IMR-90 (cell line): ENCODE measurements at regions not wholly inside any gene's neighbourhood (a gene's known extent, or its start where the extent isn't known, plus 50 kb on each side); places are given as distances from the start of the nearest gene placed in this dataset.

Experiments
- ATAC-seq: fragments of 200-7000 bp; cut with Tn5 transposase; 2 replicates; pipeline ENCODE4 v1.9.1; 2020; ENCODE audit warnings: low read depth, mild to moderate bottlenecking, moderate library complexity
- BruUV-seq: library from RNA; stranded (reverse); fragments of 400-500 nt; replicated peaks from 2 replicates; lab custom pipeline; 2021; lab: Mats Ljungman, UMichigan
- CTCF ChIA-PET: fragments of 300-600 bp; formaldehyde crosslinking; extraction: SDS; loops from one replicate; lab custom pipeline; 2021; ENCODE audit warnings: antibody characterized with exemption; lab: Yijun Ruan, JAX
- POLR2A ChIA-PET: fragments of 300-600 bp; sonication (Branson Sonifier 250); formaldehyde crosslinking; loops from one replicate; lab custom pipeline; 2022; ENCODE audit warnings: antibody characterized with exemption; ENCODE audit not compliant: unreplicated experiment; lab: Charles Lee
- DNase-seq: peaks from one replicate; pipeline ENCODE4 v3.0.0; 2013
- H2AFZ ChIP-seq: replicated peaks from 2 replicates; pipeline ENCODE3; 2013; ENCODE audit warnings: low read length, mild to moderate bottlenecking; ENCODE audit not compliant: poor library complexity
- H2AK5ac ChIP-seq: 2 replicates; pipeline ENCODE4 v1.6.1; 2013; ENCODE audit warnings: low read depth, low read length, inconsistent platforms
- H2AK9ac ChIP-seq: replicated peaks from 2 replicates; pipeline ENCODE3; 2013; ENCODE audit warnings: mild to moderate bottlenecking, low read depth, low read length, moderate library complexity; ENCODE audit not compliant: poor library complexity
- H2BK120ac ChIP-seq: 2 replicates; pipeline ENCODE4 v1.6.1; 2013; ENCODE audit warnings: low read depth, low read length, inconsistent platforms
- H2BK15ac ChIP-seq: 3 replicates; pipeline ENCODE4 v1.6.1; 2013; ENCODE audit warnings: low read depth, low read length, inconsistent platforms
- H2BK20ac ChIP-seq: 2 replicates; pipeline ENCODE4 v1.6.1; 2013; ENCODE audit warnings: low read depth, mild to moderate bottlenecking, inconsistent platforms, low read length, moderate library complexity
- H2BK5ac ChIP-seq: 2 replicates; pipeline ENCODE4 v1.6.1; 2013; ENCODE audit warnings: mild to moderate bottlenecking, low read depth, low read length, inconsistent platforms; ENCODE audit not compliant: poor library complexity, severe bottlenecking
- H3K14ac ChIP-seq: replicated peaks from 2 replicates; pipeline ENCODE4 v1.6.1; 2013; ENCODE audit warnings: low read depth, low read length, inconsistent platforms
- H3K18ac ChIP-seq: 2 replicates; pipeline ENCODE4 v1.6.1; 2013; ENCODE audit warnings: low read depth, low read length, control low read depth
- H3K23ac ChIP-seq: 2 replicates; pipeline ENCODE4 v1.6.1; 2013; ENCODE audit warnings: low read depth, low read length, inconsistent platforms
- H3K27ac ChIP-seq: 2 replicates; pipeline ENCODE4 v1.5.1; 2013; ENCODE audit warnings: mild to moderate bottlenecking, control low read depth, low read length; ENCODE audit not compliant: insufficient read depth
- H3K27me3 ChIP-seq: 2 replicates; pipeline ENCODE4 v1.6.1; 2013; ENCODE audit warnings: low read length; ENCODE audit not compliant: control insufficient read depth, insufficient read depth
- H3K36me3 ChIP-seq: 2 replicates; pipeline ENCODE4 v1.6.1; 2013; ENCODE audit warnings: low read length, mixed read lengths; ENCODE audit not compliant: control insufficient read depth, insufficient read depth
- H3K4ac ChIP-seq: 2 replicates; pipeline ENCODE4 v1.6.1; 2013; ENCODE audit warnings: low read depth, low read length, inconsistent platforms
- H3K4me1 ChIP-seq: 2 replicates; pipeline ENCODE4 v1.6.1; 2013; ENCODE audit warnings: low read length, mixed read lengths; ENCODE audit not compliant: control insufficient read depth, insufficient read depth
- H3K4me2 ChIP-seq: 2 replicates; pipeline ENCODE4 v1.6.1; 2013; ENCODE audit warnings: low read depth, mild to moderate bottlenecking, control low read depth, low read length, moderate library complexity
- H3K4me3 ChIP-seq: 2 replicates; pipeline ENCODE4 v1.5.1; 2013; ENCODE audit warnings: low read depth, mild to moderate bottlenecking, control low read depth, low read length, moderate library complexity; ENCODE audit not compliant: insufficient read depth
- H3K56ac ChIP-seq: 2 replicates; pipeline ENCODE4 v1.6.1; 2013; ENCODE audit warnings: low read length, inconsistent platforms; ENCODE audit not compliant: insufficient read depth; ENCODE audit errors: extremely low read depth
- H3K79me1 ChIP-seq, 2 experiments: 2 replicates each; pipeline ENCODE4 v1.6.1; 2013; ENCODE audit warnings: low read length in 2 of 2, inconsistent platforms in 1 of 2, low read depth in 1 of 2
- H3K9ac ChIP-seq: 2 replicates; pipeline ENCODE4 v1.6.1; 2013; ENCODE audit warnings: low read depth, low read length, control low read depth
- H3K9me1 ChIP-seq: 2 replicates; pipeline ENCODE4 v1.6.1; 2013; ENCODE audit warnings: low read length, inconsistent platforms; ENCODE audit not compliant: insufficient read depth
- H3K9me3 ChIP-seq: 2 replicates; pipeline ENCODE4 v1.6.1; 2013; ENCODE audit warnings: low read length; ENCODE audit not compliant: control insufficient read depth, insufficient read depth
- H4K20me1 ChIP-seq: 2 replicates; pipeline ENCODE4 v1.6.1; 2013; ENCODE audit warnings: low read length, inconsistent platforms; ENCODE audit not compliant: insufficient read depth
- H4K5ac ChIP-seq: 2 replicates; pipeline ENCODE4 v1.6.1; 2013; ENCODE audit warnings: mild to moderate bottlenecking, low read depth, low read length, control low read depth
- H4K8ac ChIP-seq, 2 experiments: 2 replicates each; pipeline ENCODE4 v1.6.1; 2013; ENCODE audit warnings: low read depth in 2 of 2, low read length in 2 of 2, control low read depth in 1 of 2, inconsistent platforms in 1 of 2
- H4K91ac ChIP-seq: 2 replicates; pipeline ENCODE4 v1.6.1; 2013; ENCODE audit warnings: low read depth, low read length, inconsistent platforms; ENCODE audit not compliant: insufficient read depth
- CEBPB ChIP-seq: IDR thresholded peaks from 2 replicates; pipeline ENCODE4 v1.6.1; 2012; ENCODE audit warnings: low read depth, low read length, improper control_type of control experiment
- ELK1 ChIP-seq: fragments of 150-350 bp; IDR thresholded peaks from 2 replicates; pipeline ENCODE4 v1.6.1; 2016; ENCODE audit warnings: low read depth, mild to moderate bottlenecking, low read length, moderate library complexity, borderline replicate concordance
- FOS ChIP-seq: fragments of 150-350 bp; IDR thresholded peaks from 2 replicates; pipeline ENCODE4 v1.6.1; 2016; ENCODE audit warnings: low read depth, low read length
- MAFK ChIP-seq: IDR thresholded peaks from 2 replicates; pipeline ENCODE4 v1.6.1; 2012; ENCODE audit warnings: low read depth, low read length, improper control_type of control experiment
- RFX5 ChIP-seq: IDR thresholded peaks from 2 replicates; pipeline ENCODE4 v1.8.0; 2012; ENCODE audit warnings: low read depth, mild to moderate bottlenecking, low read length, moderate library complexity
- WGBS, 2 experiments: methylation state at CpG; one replicate each; pipeline versions ENCODE4 v1.1.5 to v1.1.7; 2013; ENCODE audit warnings: missing lambda C conversion rate in 2 of 2; ENCODE audit not compliant: insufficient read length in 1 of 2; ENCODE audit errors: extremely low coverage in 2 of 2; 5-methylcytosine and 5-hydroxymethylcytosine counted together
- dilution Hi-C: fragments of 300-500 bp; cut with HindIII; formaldehyde crosslinking; loops from one replicate; pipeline ENCODE4 v1.14.3; 2018; ENCODE audit warnings: low sequenced_read_pairs; ENCODE audit not compliant: unreplicated experiment
- in situ Hi-C: fragments of 300-500 bp; cut with MboI; formaldehyde crosslinking; loops from 3 replicates; pipeline ENCODE4 v1.14.3; 2019; ENCODE audit warnings: low sequenced_read_pairs, inconsistent platforms, mixed read lengths
- intact Hi-C: fragments of 100-400 bp; cut with micrococcal nuclease; formaldehyde crosslinking; loops from 2 replicates; pipeline ENCODE4 v1.10.0; 2022
- TF ChIP-seq, protein P1 (sequence below): fragments of 150-350 bp; IDR thresholded peaks from 2 replicates; pipeline ENCODE4 v1.6.1; 2017; ENCODE audit warnings: mild to moderate bottlenecking, antibody characterized with exemption, low read length, low read depth
- TF ChIP-seq, protein P2 (sequence below): conservative IDR thresholded peaks from 2 replicates; pipeline ENCODE4 v1.5.1; 2012; ENCODE audit warnings: mild to moderate bottlenecking, low read depth, low read length, improper control_type of control experiment

DNA sequence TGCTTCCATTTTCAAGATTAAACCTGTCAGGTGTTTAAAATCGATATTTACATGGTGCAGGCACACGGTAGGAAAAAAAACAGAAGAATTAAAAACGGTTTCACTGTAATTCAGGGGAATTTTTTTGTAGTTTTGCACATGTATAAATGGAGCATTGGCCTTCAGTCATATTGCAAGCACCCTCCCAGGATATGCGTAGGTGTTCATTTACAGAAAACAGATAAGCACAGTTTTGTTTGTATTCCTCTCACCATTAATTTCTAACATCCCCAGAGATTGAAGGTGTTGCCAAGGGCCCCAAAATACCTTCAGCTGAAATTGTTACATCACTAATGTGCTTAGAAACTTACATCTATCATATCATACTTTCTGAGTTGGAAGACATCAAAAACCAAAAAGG lies 427.1 kb upstream of the NR2F2 start:
- H3K27ac ChIP-seq: no peak overlapping the region
- intact Hi-C loops (no loop called here), dilution Hi-C loops (no loop called here), in situ Hi-C loops (no loop called here)
- CTCF ChIA-PET: no interaction called here
- H3K56ac ChIP-seq: no peak overlapping the region
- DNase-seq: no peak
- H4K91ac ChIP-seq: no peak overlapping the region
- no peak overlapping the region for H2AK9ac ChIP-seq
- H3K4me2 ChIP-seq: no peak overlapping the region
- no peaks in the 10 kb centered on the region for H4K20me1 ChIP-seq
- H4K5ac ChIP-seq: no peak overlapping the region
- TF ChIP-seq, protein P1, sequence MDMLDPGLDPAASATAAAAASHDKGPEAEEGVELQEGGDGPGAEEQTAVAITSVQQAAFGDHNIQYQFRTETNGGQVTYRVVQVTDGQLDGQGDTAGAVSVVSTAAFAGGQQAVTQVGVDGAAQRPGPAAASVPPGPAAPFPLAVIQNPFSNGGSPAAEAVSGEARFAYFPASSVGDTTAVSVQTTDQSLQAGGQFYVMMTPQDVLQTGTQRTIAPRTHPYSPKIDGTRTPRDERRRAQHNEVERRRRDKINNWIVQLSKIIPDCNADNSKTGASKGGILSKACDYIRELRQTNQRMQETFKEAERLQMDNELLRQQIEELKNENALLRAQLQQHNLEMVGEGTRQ: no peak
- TF ChIP-seq FOS (no peak), MAFK (no peak), RFX5 (no peak), CEBPB (no peak), ELK1 (no peak)
- TF ChIP-seq, protein P2, sequence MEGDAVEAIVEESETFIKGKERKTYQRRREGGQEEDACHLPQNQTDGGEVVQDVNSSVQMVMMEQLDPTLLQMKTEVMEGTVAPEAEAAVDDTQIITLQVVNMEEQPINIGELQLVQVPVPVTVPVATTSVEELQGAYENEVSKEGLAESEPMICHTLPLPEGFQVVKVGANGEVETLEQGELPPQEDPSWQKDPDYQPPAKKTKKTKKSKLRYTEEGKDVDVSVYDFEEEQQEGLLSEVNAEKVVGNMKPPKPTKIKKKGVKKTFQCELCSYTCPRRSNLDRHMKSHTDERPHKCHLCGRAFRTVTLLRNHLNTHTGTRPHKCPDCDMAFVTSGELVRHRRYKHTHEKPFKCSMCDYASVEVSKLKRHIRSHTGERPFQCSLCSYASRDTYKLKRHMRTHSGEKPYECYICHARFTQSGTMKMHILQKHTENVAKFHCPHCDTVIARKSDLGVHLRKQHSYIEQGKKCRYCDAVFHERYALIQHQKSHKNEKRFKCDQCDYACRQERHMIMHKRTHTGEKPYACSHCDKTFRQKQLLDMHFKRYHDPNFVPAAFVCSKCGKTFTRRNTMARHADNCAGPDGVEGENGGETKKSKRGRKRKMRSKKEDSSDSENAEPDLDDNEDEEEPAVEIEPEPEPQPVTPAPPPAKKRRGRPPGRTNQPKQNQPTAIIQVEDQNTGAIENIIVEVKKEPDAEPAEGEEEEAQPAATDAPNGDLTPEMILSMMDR: no peak
- H2BK20ac ChIP-seq: no peak overlapping the region
- no TSS peak for BruUV-seq
- no peaks in the 10 kb centered on the region for H3K79me1 ChIP-seq
- H2BK15ac ChIP-seq: no peak overlapping the region
- no peak overlapping the region for H3K4me3 ChIP-seq
- H2AK5ac ChIP-seq: no peak overlapping the region
- H3K4ac ChIP-seq: no peak overlapping the region
- POLR2A ChIA-PET: no interaction called here
- H3K14ac ChIP-seq: no peak overlapping the region
- H3K18ac ChIP-seq: no peak overlapping the region
- H3K36me3 ChIP-seq: no peaks in the 10 kb centered on the region
- H2BK120ac ChIP-seq: no peak overlapping the region
- H3K9ac ChIP-seq: no peak overlapping the region
- no CpG with 5 or more reads among the region's 4 CpGs for WGBS, 2 experiments
- H2BK5ac ChIP-seq: no peak overlapping the region
- no peak overlapping the region for H3K23ac ChIP-seq
- H3K4me1 ChIP-seq: no peaks in the 10 kb centered on the region
- no peak overlapping the region for H4K8ac ChIP-seq
- no peak overlapping the region for H2AFZ ChIP-seq
- H3K9me3 ChIP-seq: no peaks in the 10 kb centered on the region
- no peak for ATAC-seq
- no peaks in the 10 kb centered on the region for H3K9me1 ChIP-seq
- no peaks in the 10 kb centered on the region; the same call in 1 of the 2 replicates for H3K27me3 ChIP-seq
